ENCODE measurements at regions not wholly inside any gene's neighbourhood (a gene's known extent, or its start where the extent isn't known, plus 50 kb on each side); places are given as distances from the start of the nearest gene placed in this dataset.
"Not testable (repeated sequence)": the region's sequence is repeated elsewhere in the genome, so short reads cannot be mapped to it uniquely, and the experiment has no call there.

- DNase-seq, result no peak
These were observed 93.7 kb upstream of the THUMPD2 start for GRCh38 chr2:39872748-39873147.

GRCh38 chr2:39871291-39871761 is 92.3 kb upstream of the THUMPD2 start:
- no peak for DNase-seq

DNA sequence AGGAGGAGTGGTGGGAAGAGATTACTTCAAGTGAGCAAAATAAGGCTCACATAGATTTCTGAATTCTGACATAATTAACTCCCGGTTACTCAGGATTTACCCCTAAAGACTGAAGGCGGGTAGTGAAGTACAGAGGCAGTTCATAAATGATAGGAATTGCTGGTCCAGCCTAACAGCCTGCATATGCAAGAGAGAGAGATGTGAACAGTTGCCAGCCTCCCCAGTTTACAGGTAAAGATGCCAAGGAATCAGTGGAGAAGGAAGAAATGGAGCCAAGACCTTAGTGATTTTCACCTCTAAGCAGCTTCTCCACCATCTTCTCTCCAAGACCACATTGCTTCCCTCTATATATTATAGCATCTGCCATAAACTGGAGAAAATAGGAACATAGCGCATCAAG is 91.8 kb upstream of the THUMPD2 start:
- DNase-seq, result no peak

GRCh38 chr2:39867268-39867667 is 88.2 kb upstream of the THUMPD2 start:
- DNase-seq, result no peak

DNA sequence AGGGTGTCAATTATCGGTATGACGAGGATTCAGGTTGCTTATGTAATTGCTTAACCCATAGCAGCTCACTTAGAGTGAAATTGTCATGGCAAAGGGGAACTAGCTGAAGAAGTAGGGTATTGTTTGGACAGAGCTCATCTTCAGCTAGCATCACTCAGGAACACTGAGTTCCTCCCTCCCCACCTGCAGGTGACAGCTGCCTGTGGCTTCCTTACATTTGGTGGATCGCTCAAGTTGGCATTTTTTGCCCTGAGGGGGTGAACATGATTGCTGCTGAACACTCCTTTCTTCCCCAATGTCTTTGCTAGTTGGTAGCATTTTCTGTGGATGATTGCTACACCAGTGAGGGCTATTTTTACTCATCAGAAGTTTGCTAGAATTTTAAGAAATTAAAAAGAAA is 86.7 kb upstream of the THUMPD2 start:
- no peak for DNase-seq

DNA sequence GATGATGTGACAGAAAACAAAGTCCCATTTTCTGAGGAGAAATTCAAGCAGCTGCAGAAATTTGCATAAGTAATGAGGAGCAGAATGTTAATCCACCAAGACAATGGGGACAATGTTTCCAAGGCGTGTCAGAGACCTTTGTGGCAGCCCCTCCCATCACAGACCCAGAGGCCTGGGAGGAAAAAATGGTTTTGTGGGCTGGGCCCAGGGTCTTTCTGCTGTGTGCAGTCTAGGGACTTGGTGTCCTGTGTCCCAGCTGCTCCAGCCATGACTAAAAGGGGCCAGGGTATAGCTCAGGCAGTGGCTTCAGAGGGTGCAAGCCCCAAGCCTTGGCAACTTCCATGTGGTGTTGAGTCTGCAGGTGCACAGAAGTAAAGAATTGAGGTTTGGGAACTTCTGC is 84.6 kb upstream of the THUMPD2 start:
- DNase-seq, result not testable (repeated sequence)

DNA sequence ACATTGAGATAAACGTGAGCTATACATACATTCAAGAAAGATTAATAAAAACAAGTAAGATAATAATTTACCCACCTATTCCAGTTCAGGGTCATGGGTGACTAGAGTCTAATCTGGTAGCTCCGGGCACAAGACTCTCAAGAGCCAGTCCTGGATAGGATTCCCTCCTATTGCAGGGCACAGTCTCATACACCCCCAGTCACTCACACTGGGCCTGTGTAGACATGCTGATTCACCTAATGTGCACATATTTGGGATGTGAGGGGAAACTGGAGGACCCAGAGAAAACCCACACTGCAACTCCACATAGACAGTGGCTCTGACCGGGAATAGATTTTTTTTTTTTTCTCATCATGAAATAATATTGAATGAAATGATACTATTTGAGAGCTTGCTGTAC is 81.5 kb upstream of the THUMPD2 start:
- no peak for DNase-seq

- DNase-seq, result no peak
These were observed 79.6 kb upstream of the THUMPD2 start for GRCh38 chr2:39858677-39859076.

DNA sequence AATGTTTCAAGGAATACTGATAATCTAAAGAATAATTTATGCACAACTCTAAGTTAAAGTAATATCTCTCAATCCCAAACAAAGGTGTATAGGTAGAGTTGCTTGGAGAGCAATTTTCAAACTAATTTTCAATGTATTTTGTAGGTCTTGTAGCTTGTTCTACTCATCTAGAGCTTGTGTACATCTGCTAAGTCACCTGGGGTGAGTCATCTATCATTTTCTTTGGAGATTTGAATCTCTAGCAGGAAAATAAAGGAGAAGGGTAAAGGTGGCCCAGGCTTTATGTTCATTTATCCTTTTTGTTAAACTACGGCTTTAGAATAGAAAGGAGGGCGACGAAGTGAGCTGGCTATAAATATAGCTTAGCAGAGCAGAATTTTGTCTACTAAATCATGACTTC is 76.8 kb upstream of the THUMPD2 start:
- no peak for DNase-seq

- no peak for DNase-seq
These were observed 75.7 kb upstream of the THUMPD2 start for GRCh38 chr2:39854771-39855170.

DNA sequence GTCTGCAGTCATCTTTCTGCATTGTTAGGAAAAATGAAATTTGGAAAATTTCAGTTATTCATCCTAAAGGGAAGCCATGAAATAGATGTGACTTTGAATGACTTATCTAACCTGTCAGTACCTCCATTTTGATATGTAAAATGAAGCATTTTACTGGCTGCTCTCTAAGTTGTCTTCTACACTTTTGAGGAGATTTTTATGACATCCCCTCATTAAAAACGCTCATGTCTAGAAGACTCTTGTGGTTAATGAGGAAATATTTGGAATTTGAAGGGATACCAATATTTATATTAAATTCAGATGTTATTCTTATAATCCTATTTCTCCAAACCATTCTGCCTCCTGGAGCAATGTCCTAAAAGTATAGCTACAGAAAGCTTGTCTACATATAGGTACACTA is 73.8 kb upstream of the THUMPD2 start:
- no peak for DNase-seq

DNA sequence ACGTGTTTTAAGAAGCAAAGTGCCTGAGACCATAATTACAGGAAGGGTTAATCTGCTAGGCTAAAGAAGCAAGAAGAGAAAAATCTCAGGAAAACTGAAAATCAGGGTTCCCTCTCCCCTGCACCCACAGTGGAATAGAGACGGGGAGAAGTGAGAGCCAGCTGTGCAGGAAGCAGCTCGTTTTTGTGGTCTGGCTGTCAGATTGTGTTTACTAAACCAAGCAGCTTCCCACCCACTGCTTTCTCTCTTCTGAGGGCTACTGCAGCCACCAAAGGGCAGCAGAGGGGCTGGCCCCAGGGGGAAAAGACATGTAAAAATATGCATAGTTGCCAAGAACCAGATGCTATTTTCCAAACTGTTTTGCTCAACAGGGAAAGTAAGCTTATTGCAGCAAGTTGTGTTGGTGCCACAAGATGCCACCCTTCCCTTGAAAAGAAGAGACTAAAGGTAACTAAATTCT is 72.6 kb upstream of the THUMPD2 start:
- peak; percentile 47 for DNase-seq

GRCh38 chr2:39851251-39851650 is 72.2 kb upstream of the THUMPD2 start:
- no peak for DNase-seq

DNA sequence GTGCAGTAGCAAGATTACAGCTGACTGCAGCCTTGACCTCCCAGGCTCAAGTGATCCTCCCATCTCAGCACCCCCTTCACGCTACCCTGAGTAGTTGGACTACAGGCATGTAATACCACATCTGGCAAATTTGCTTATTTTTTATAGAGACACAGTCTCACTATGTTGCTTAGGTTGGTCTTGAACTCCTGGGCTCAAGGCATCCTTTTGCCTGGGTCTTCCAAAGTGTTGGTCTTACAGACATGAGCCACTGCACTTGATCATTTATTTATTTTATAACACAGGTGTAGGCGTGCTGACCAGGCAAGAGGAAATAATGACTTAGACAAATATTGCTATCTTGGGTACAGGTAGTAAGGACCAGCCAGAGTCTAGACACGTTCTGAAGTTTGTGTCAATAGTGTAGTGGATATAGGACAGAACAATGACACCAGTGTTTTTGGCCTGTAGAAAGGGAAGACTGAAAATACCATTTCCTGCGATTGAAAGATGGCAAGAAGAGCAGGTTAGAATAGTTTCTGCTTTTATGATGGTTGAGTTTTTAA is 71.0 kb upstream of the THUMPD2 start:
- DNase-seq, result no peak

- no peak for DNase-seq
These were observed 70.0 kb upstream of the THUMPD2 start for GRCh38 chr2:39849064-39849463.

- no peak for DNase-seq
These were observed 66.5 kb upstream of the THUMPD2 start for GRCh38 chr2:39845460-39846146.

GRCh38 chr2:39839261-39839848 is 60.3 kb upstream of the THUMPD2 start:
- DNase-seq, result no peak

- no peak for DNase-seq
These were observed 59.5 kb upstream of the THUMPD2 start for GRCh38 chr2:39838589-39838988.

DNA sequence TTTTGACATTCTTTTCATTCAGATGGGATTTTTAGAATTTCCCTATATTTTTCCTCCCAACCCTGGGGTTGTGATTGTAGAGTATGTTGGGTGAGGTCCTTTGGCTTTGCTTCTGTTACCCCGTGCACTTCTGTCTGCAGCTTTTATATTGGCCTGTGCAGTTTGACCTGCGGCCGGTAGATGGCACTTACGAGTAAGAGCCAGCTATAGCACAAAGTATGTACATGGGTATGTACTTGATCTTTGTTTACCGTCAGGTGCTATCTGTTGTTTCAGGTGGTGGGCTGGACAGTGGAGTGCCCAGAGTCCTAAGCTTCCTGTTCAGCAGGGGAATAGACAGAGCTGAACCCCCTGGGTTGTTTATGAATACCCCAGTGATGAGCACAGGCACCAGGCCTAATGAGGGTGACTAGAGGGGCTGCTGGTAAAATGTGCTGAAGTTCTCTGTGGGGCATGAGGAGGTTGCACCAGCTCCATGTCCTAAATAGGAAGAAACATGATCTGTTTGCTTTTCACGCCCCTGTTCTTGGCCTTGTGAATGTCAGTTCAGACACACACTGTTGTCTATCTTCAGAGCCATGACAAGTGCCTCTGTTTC is 58.9 kb upstream of the THUMPD2 start:
- no peak for DNase-seq

DNA sequence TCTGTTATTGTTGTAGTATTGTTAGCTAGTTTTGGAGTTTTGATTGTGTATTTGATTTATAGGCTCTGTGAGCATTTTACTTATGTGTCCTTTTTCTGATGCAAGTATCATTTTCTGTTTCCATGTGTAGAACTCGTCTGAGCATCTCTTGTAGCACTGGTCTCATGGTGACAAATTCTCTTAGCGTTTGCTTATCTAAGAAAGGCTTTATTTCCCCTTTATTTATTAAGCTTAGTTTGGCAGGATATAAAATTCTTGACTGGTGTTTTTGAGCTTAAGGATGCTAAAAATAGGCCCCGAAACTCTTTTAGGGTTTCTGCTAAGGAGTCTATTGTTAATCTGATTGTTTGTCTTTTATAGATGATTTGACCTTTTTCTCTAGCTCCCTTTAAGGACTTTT is 57.6 kb upstream of the THUMPD2 start:
- DNase-seq, result no peak

GRCh38 chr2:39834426-39834825 is 55.4 kb upstream of the THUMPD2 start:
- no peak for DNase-seq

DNA sequence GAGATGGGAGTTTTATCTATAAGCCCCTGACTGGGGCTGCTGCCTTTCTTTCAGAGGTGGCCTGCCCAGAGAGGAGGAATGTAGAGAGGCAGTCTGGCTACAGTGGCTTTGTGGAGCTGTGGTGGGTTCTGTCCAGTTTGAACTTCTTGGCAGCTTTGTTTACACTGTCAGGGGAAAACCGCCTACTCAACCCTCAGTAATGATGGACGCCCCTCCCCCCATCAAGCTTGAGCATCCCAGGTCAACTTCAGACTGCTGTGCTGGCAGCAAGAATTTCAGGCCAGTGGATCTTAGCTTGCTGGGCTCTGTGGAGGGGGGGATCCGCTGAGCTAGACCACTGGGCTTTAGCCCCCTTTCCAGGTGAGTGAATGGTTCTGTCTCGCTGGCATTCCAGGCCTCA is 51.6 kb upstream of the THUMPD2 start:
- DNase-seq, result not testable (repeated sequence)
